ENCODE measurements at regions not wholly inside any gene's neighbourhood (a gene's known extent, or its start where the extent isn't known, plus 50 kb on each side); places are given as distances from the start of the nearest gene placed in this dataset.

GRCh38 chr12:9346866-9347327, 138.7 kb upstream of the PZP start:
- TF ChIP-seq POLR2AphosphoS5 (IDR thresholded peaks at IDR 0.05) = no peak
- TF ChIP-seq, protein P1, sequence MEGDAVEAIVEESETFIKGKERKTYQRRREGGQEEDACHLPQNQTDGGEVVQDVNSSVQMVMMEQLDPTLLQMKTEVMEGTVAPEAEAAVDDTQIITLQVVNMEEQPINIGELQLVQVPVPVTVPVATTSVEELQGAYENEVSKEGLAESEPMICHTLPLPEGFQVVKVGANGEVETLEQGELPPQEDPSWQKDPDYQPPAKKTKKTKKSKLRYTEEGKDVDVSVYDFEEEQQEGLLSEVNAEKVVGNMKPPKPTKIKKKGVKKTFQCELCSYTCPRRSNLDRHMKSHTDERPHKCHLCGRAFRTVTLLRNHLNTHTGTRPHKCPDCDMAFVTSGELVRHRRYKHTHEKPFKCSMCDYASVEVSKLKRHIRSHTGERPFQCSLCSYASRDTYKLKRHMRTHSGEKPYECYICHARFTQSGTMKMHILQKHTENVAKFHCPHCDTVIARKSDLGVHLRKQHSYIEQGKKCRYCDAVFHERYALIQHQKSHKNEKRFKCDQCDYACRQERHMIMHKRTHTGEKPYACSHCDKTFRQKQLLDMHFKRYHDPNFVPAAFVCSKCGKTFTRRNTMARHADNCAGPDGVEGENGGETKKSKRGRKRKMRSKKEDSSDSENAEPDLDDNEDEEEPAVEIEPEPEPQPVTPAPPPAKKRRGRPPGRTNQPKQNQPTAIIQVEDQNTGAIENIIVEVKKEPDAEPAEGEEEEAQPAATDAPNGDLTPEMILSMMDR (IDR thresholded peaks at IDR 0.05) = no peak
